ENCODE measurements at regions not wholly inside any gene's neighbourhood (a gene's known extent, or its start where the extent isn't known, plus 50 kb on each side); places are given as distances from the start of the nearest gene placed in this dataset.
"Not testable (repeated sequence)": the region's sequence is repeated elsewhere in the genome, so short reads cannot be mapped to it uniquely, and the experiment has no call there.

DNA sequence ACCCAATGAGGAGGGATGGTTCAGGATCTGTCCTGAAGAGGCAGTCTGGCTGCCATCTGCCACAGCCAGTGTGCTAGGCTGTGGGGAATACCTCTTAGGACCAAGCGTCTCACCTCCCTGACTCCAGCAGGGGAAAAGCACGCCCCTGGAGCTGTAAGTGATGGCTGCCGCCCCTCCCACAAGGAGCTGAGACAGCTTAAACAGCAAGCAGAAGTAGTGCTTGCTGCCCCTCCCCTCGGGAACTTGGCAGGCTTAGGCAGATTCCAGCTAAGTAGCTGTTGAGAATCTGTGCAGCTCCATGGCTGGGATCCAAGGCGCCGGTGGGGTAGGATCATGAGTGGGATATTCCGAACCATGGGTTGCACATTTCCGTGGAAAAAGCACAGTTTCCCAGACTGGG is 360.4 kb upstream of the MDGA2 start:
- Mint-ChIP-seq H3K27me3 (no peaks in the 10 kb centered on the region), H3K36me3 (peaks cover 0 to 10% (median 0%) of the 10 kb centered on the region in 3 donors), H3K27ac (no peak overlapping the region), H3K9me3 (peaks cover 14 to 63% (median 34%) of the 10 kb centered on the region in 9 donors), H3K4me3 (no peak overlapping the region), H3K4me1 (no peaks in the 10 kb centered on the region)
- POLR2A ChIA-PET: no interaction called here
- no peak for DNase-seq
- ATAC-seq: no peak

DNA sequence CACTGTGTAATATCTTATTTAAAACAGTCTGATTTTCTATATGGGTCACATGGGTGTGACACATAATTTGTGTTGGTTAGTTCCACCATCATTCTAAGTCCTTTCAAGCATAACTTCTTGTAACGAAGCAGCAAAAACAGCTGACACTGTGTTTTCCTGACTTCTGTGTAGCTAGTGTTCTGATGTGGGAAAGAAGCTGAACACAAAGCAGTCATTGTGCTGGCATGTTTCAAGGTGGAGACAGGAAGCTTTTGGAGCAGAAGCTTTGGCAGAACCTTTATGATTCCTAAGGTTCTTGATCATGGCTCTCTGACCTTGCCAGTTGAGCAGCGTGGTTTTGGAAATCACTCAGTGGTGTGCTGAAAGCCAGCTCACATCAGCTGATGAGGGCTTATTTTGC is 351.7 kb upstream of the MDGA2 start:
- DNase-seq (no peak), ATAC-seq (no peak)
- Mint-ChIP-seq H3K27me3 (no peaks in the 10 kb centered on the region), H3K9me3 (peaks cover 0 to 19% (median 10%) of the 10 kb centered on the region in 9 donors), H3K4me3 (no peak overlapping the region), H3K36me3 (no peaks in the 10 kb centered on the region), H3K27ac (no peak overlapping the region), H3K4me1 (no peaks in the 10 kb centered on the region)
- POLR2A ChIA-PET: no interaction called here

DNA sequence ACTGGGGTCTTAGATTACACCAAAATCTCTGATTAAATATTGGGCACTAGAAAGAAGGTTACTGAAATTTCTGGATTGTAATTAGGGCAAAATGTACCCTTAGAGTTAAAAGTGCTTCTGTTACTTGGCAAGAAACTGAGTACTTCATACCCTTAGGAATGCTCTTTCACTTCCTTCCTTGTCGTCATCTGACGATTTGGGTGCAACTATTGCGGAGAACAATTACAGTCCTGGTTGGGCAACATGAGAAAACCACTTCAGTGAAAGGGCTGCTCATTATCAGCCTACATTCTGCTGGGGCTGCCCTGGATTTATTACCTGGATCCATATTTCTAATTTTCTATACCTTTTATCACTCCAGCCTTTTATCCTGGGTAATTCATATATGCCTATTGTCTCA is 348.5 kb upstream of the MDGA2 start:
- no peak for DNase-seq

DNA sequence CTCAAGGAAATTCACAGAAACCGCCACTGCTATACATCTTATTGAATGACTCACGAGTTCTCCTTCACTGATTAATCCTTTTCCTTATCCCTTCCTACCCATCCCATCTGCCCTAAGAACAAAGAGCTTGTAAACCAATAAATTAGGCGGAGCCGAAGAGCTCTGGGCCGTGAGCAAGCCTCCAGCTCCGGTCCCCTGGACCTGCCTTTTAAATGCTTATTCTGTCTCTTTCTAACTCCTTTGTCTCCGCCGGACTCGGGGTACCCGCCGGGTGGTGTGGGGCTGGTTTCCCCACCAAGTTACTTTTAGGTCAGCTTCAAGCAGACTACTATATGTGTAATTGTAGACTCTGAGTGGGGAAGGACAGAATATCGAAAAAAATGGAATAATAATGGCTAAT is 336.1 kb upstream of the MDGA2 start:
- DNase-seq, H3K27ac Mint-ChIP-seq, POLR2A ChIA-PET: not testable (repeated sequence)

More for the DNA sequence above, 348.5 kb upstream of the MDGA2 start:
- Mint-ChIP-seq H3K4me1 (no peaks in the 10 kb centered on the region), H3K27ac (no peak overlapping the region), H3K4me3 (no peak overlapping the region), H3K27me3 (no peaks in the 10 kb centered on the region), H3K9me3 (peaks cover 0 to 10% (median 6%) of the 10 kb centered on the region in 9 donors), H3K36me3 (no peaks in the 10 kb centered on the region)
- POLR2A ChIA-PET: no interaction called here
- no peak for ATAC-seq

DNA sequence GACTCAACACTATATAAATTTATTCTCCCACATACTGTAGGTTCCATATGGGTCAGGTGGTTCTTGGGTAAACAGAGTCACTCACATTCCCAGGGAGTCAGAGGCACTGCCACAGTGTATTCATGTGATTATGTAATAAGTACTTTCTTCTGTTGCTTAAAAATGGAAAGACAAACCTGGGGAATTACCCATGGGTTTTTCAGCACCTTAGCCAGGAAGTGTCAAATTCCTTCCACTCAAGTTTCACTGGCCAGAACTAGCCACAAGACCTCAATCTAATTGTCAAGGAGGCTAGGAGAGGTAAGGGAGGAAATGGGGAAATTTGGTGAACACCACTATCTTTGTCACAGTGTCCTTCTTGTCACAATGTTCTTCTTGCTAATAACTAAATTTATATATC is 333.2 kb upstream of the MDGA2 start:
- H3K4me3 Mint-ChIP-seq: no peak overlapping the region
- no peaks in the 10 kb centered on the region for H3K36me3 Mint-ChIP-seq
- POLR2A ChIA-PET: no interaction called here
- ATAC-seq (no peak), DNase-seq (no peak)
- H3K4me1 Mint-ChIP-seq: no peaks in the 10 kb centered on the region
- H3K27me3 Mint-ChIP-seq: no peaks in the 10 kb centered on the region
- H3K9me3 Mint-ChIP-seq: peaks cover 0 to 12% (median 5%) of the 10 kb centered on the region in 9 donors
- H3K27ac Mint-ChIP-seq: no peak overlapping the region

More for the DNA sequence above, 336.1 kb upstream of the MDGA2 start:
- not testable (repeated sequence) for ATAC-seq, H3K4me3 Mint-ChIP-seq, H3K4me1 Mint-ChIP-seq, H3K9me3 Mint-ChIP-seq, H3K27me3 Mint-ChIP-seq, H3K36me3 Mint-ChIP-seq

DNA sequence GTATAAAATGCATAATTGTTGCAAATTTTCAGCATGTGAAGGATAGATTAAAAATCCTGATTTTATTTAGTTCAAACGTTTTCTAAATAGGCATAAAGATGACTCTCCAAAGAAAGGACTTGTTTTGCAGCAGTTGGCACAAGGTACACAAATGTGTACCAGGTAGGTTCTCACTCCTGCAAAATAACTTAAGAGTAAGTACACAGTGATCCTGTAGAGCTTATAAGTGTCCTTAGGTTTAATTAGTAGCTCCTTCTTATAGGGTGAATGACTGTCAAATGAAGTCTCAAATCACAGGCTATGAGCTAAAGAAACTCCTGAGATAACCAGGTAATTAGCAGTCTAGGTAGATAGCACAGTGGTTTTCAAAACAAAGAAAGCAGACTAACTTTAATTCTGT is 330.6 kb upstream of the MDGA2 start:
- no peak overlapping the region for H3K27ac Mint-ChIP-seq
- H3K4me1 Mint-ChIP-seq: no peaks in the 10 kb centered on the region
- DNase-seq (no peak), ATAC-seq (no peak)
- POLR2A ChIA-PET: no interaction called here
- H3K36me3 Mint-ChIP-seq: no peaks in the 10 kb centered on the region
- H3K27me3 Mint-ChIP-seq: no peaks in the 10 kb centered on the region
- peaks cover 0 to 9% (median 2%) of the 10 kb centered on the region in 9 donors for H3K9me3 Mint-ChIP-seq
- no peak overlapping the region for H3K4me3 Mint-ChIP-seq

DNA sequence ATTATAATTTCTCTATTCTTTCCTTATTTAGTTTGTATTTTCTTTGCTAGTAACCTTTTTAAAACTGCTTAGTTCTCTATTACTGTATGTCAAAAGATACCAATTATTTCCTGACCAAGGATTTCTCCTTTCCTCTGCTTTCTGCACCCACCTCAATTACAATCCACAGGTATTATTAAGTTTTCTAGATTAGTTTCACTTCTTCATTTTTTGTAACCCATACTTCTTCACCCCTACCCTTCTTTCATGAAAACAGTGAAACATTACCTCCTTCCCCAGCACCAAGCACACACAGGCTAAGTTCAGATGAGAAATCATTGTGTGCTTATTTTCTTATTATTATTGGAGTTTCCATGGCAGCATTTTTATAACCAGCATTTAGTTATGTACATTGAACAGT is 318.5 kb upstream of the MDGA2 start:
- DNase-seq (no peak), ATAC-seq (no peak)
- peaks cover 1 to 32% (median 7%) of the 10 kb centered on the region in 9 donors for H3K9me3 Mint-ChIP-seq
- H3K36me3 Mint-ChIP-seq: peaks cover 0 to 5% (median 0%) of the 10 kb centered on the region in 3 donors
- no peaks in the 10 kb centered on the region for H3K27me3 Mint-ChIP-seq
- H3K4me3 Mint-ChIP-seq: no peak overlapping the region
- H3K4me1 Mint-ChIP-seq: no peaks in the 10 kb centered on the region
- H3K27ac Mint-ChIP-seq: no peak overlapping the region
- POLR2A ChIA-PET: no interaction called here

DNA sequence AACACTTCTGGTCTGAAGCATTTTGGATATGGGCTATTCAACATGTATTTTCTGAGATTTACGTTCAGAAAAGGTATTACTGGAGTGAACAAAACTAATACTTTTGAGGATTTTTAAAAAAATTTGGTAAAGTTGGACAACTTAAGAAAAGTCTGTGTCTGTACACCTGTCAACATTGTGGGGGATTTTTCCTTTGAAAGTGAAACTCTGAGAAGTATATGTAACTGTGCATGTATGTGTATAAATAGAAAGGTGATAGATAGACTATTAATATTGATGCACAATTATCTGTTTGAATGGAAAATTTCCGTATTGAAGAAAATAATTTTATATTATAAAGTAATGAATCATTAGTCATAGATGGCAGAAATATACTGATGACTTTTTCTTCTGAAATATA is 312.8 kb upstream of the MDGA2 start:
- no peak overlapping the region for H3K4me3 Mint-ChIP-seq
- ATAC-seq (no peak), DNase-seq (no peak)
- H3K27me3 Mint-ChIP-seq: no peaks in the 10 kb centered on the region
- no peaks in the 10 kb centered on the region for H3K4me1 Mint-ChIP-seq
- H3K27ac Mint-ChIP-seq: no peak overlapping the region
- no peaks in the 10 kb centered on the region for H3K36me3 Mint-ChIP-seq
- POLR2A ChIA-PET: no interaction called here
- H3K9me3 Mint-ChIP-seq: peaks cover 0 to 19% (median 2%) of the 10 kb centered on the region in 9 donors

DNA sequence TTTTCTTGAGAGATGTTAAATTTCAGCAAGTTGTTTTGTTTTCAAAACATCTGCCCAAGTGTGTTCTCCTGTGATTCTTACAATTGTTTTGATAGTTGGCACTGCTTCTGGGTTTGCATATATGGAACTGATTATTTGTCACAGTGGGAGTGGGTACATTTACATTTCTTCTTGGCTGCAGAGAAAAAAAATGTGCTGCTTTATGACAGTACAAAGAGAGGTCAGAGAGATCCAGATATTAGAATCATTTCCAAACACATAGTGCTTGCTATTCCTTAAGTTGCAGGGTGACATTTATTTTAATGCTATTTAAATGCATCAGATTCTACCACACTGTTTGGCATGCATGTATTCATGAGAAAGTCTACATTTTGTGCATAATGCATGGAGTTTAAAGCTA is 303.5 kb upstream of the MDGA2 start:
- DNase-seq (no peak), ATAC-seq (no peak)
- Mint-ChIP-seq H3K4me3 (no peak overlapping the region), H3K36me3 (no peaks in the 10 kb centered on the region), H3K27ac (no peak overlapping the region), H3K27me3 (no peaks in the 10 kb centered on the region), H3K4me1 (no peaks in the 10 kb centered on the region), H3K9me3 (peaks cover 0 to 12% (median 0%) of the 10 kb centered on the region in 9 donors)
- POLR2A ChIA-PET: no interaction called here

DNA sequence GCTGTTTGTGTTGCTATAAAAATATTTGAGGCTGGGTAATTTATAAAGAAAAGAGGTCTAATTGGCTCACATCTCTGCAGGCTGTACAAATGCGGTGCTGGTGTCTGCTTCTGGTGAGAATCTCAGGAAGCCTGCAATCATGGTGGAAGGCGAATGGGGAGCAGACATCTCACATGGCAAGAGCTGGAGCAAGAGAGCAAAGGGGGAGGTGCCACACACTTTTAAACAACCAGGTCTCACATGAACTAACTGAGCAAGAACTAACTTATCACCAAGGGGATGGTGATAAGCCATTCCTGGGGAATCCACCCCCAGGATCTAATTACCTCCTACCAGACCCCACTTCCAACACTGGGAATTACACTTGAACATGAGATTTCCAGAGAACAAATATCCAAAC is 300.7 kb upstream of the MDGA2 start:
- POLR2A ChIA-PET: no interaction called here
- peaks cover 0 to 23% (median 7%) of the 10 kb centered on the region in 9 donors for H3K9me3 Mint-ChIP-seq
- H3K4me3 Mint-ChIP-seq: no peak overlapping the region
- no peaks in the 10 kb centered on the region for H3K27me3 Mint-ChIP-seq
- no peaks in the 10 kb centered on the region for H3K4me1 Mint-ChIP-seq
- H3K36me3 Mint-ChIP-seq: no peaks in the 10 kb centered on the region
- H3K27ac Mint-ChIP-seq: no peak overlapping the region
- DNase-seq (no peak), ATAC-seq (no peak)

DNA sequence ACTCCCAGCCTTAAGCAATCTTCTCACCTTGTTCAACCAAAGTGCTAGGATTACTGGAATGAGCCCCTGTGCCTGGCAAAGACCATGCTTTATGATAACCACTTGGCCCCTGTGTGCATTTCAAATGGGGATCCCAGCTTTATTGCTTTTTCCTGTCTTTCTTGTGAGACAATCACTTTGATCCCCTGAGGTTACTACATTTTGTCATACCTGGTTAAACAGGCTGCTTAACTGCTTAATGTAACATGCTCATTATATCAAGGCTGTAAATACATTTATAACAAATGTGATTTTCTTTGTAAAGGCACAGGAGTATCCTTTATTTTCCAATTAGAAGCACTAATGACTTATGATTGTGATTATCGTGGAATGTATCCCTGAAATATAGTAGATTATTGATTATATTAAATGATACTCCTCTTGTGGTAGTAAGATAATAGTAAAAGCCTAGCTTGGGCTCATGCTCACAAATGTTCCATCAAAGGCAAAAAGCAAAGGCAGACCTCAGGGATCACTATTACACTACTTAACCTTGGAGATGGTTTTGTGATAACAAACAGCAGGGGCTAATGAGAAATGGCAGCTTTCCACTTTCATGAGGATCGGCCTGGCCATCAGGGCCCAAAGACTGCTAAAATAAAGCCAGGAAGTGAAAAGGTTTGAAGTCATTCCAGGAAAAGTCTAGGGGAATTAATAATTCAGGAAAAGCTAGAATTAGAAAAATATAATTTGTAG is 290.8 kb upstream of the MDGA2 start:
- Mint-ChIP-seq H3K27me3 (no peaks in the 10 kb centered on the region), H3K27ac (no peak overlapping the region), H3K4me3 (no peak overlapping the region), H3K4me1 (no peaks in the 10 kb centered on the region), H3K36me3 (no peaks in the 10 kb centered on the region), H3K9me3 (peaks cover 0 to 7% (median 3%) of the 10 kb centered on the region in 9 donors)
- ATAC-seq (no peak), DNase-seq (no peak)
- POLR2A ChIA-PET: no interaction called here

DNA sequence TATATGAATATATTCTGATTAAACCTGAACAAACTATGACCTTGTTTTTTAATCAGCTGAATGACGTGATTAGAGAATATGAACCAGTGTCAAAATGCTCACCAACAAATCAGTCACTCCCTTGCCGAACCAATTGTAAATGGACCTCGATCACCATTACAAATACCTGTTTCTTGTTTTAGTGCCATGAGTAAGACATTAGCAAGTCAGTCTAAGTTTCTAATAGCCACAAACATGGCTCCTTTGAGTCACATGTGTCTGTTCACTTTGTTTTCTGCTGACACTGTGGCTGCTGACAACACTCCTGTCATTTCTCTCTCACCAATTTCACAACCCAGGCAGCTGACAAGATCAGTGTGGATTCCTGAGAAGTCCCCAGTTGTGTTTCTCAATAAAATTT is 286.2 kb upstream of the MDGA2 start:
- Mint-ChIP-seq H3K36me3 (no peaks in the 10 kb centered on the region), H3K9me3 (peaks cover 0 to 2% (median 0%) of the 10 kb centered on the region in 9 donors), H3K4me3 (no peak overlapping the region), H3K27ac (no peak overlapping the region), H3K27me3 (no peaks in the 10 kb centered on the region), H3K4me1 (no peaks in the 10 kb centered on the region)
- ATAC-seq: no peak
- no peak for DNase-seq
- POLR2A ChIA-PET: no interaction called here

DNA sequence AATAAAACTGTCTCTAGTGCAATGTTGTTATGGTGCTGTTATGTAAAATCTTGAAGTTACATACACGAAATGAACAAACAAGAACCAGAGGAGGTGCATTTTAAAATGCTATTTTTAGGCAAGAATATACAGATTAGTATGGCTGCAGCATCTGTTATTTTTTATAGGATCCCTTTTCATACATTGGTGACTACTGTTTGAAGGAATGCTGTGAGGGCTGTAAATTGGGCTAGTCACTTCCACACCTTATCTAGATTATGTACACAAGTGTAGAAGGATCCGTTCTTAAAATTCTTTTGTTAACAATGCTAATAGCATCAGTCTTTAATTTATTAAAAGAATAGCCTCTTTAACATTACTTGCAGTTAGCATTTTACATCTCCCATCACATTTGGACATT is 284.3 kb upstream of the MDGA2 start:
- H3K36me3 Mint-ChIP-seq: no peaks in the 10 kb centered on the region
- no peak overlapping the region for H3K4me3 Mint-ChIP-seq
- no peak for DNase-seq
- peaks cover 0 to 2% (median 0%) of the 10 kb centered on the region in 9 donors for H3K9me3 Mint-ChIP-seq
- POLR2A ChIA-PET: no interaction called here
- H3K4me1 Mint-ChIP-seq: no peaks in the 10 kb centered on the region
- no peaks in the 10 kb centered on the region for H3K27me3 Mint-ChIP-seq
- H3K27ac Mint-ChIP-seq: no peak overlapping the region
- no peak for ATAC-seq

DNA sequence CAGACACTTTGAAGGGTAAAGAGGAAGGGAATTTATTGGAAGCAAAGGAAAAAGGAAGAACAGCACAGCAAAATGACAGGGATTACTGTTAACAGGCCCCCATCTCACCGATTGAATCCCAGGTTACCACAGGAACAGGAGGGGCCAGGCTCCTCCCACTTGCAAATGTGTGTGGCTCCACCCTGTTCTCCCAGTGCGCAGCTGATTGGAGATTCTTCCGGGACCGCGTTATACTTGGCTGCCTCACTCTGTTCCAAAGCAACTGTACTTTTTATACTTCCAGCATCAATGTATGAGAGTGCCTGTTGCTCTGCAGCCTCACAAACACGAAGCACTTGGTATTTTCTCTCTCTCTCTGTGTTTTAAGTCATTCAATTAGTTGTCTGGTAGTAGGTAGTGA is 273.6 kb upstream of the MDGA2 start:
- H3K27me3 Mint-ChIP-seq: no peaks in the 10 kb centered on the region
- H3K9me3 Mint-ChIP-seq: peaks cover 0 to 23% (median 8%) of the 10 kb centered on the region in 9 donors
- H3K36me3 Mint-ChIP-seq: no peaks in the 10 kb centered on the region
- ATAC-seq (no peak), DNase-seq (no peak)
- no peak overlapping the region for H3K4me3 Mint-ChIP-seq
- no peak overlapping the region for H3K27ac Mint-ChIP-seq
- H3K4me1 Mint-ChIP-seq: no peaks in the 10 kb centered on the region
- POLR2A ChIA-PET: no interaction called here

Data from naive thymus-derived CD8-positive, alpha-beta T cell (primary cell).